OCI-LY7 (cell line): ENCODE measurements at regions not wholly inside any gene's neighbourhood (a gene's known extent, or its start where the extent isn't known, plus 50 kb on each side); places are given as distances from the start of the nearest gene placed in this dataset.

Experiments used
- CTCF ChIP-seq: fragments of 200-600 bp; sonication (generic); conservative IDR thresholded peaks from 2 replicates; pipeline ENCODE4 v1.5.1; 2014; ENCODE audit warnings: mild to moderate bottlenecking, antibody characterized with exemption, low read length, moderate library complexity, mixed read lengths
- EZH2phosphoT487 ChIP-seq: fragments of 200-600 bp; sonication (generic); IDR thresholded peaks from 2 replicates; pipeline ENCODE4 v1.6.1; 2018; ENCODE audit warnings: low read depth, borderline replicate concordance, mild to moderate bottlenecking, mixed run types, antibody characterized with exemption, low read length, moderate library complexity, mixed read lengths

DNA sequence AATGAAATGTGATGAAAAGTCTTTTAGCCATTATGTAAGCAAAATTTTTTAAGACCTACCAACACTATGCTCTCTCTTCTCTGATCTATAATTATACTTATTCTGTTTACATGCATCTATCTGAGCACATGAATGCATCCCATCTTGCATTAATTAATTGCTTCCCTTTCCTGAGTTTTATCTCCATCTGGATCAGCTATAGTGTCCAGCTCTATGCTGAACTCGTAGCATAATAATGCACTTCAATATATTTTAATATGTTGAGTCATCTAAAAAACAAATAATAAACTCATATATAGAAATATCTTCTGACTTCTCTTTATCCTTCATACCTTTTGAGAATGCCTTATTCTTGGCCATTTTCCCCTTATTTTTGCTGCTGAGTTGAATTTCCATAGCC, 1097.8 kb downstream of the TTLL7 start:
- TF ChIP-seq EZH2phosphoT487 (no peak), CTCF (no peak)
